ENCODE measurements at regions not wholly inside any gene's neighbourhood (a gene's known extent, or its start where the extent isn't known, plus 50 kb on each side); places are given as distances from the start of the nearest gene placed in this dataset.

GRCh38 chr1:4974981-4975685 lies 320.7 kb downstream of the AJAP1 start:
- DNase-seq (ENCODE audit: low read depth in 1 of 2, low spot score in 1 of 2), result no peak

- DNase-seq (ENCODE audit: low read depth in 1 of 2, low spot score in 1 of 2), result no peak
Observed at GRCh38 chr1:4973341-4973740, 318.9 kb downstream of the AJAP1 start.

- no peak for DNase-seq (ENCODE audit: low read depth in 1 of 2, low spot score in 1 of 2)
Observed at GRCh38 chr1:4972761-4973320, 318.4 kb downstream of the AJAP1 start.

- no peak for DNase-seq (ENCODE audit: low read depth in 1 of 2, low spot score in 1 of 2)
Observed at GRCh38 chr1:4971666-4972065, 317.3 kb downstream of the AJAP1 start.

GRCh38 chr1:4970532-4970931 lies 316.1 kb downstream of the AJAP1 start:
- no peak for DNase-seq (ENCODE audit: low read depth in 1 of 2, low spot score in 1 of 2)

GRCh38 chr1:4969556-4970129 lies 315.2 kb downstream of the AJAP1 start:
- no peak for DNase-seq (ENCODE audit: low read depth in 1 of 2, low spot score in 1 of 2)

GRCh38 chr1:4965346-4966075 lies 311.1 kb downstream of the AJAP1 start:
- no peak for DNase-seq (ENCODE audit: low read depth in 1 of 2, low spot score in 1 of 2)

GRCh38 chr1:4964634-4965345 lies 310.4 kb downstream of the AJAP1 start:
- DNase-seq (ENCODE audit: low read depth in 1 of 2, low spot score in 1 of 2), result no peak

- DNase-seq (ENCODE audit: low read depth in 1 of 2, low spot score in 1 of 2), result no peak
Observed at GRCh38 chr1:4963251-4963650, 308.8 kb downstream of the AJAP1 start.

GRCh38 chr1:4962836-4963235 lies 308.4 kb downstream of the AJAP1 start:
- no peak for DNase-seq (ENCODE audit: low read depth in 1 of 2, low spot score in 1 of 2)

GRCh38 chr1:4961935-4962645 lies 307.7 kb downstream of the AJAP1 start:
- DNase-seq (ENCODE audit: low read depth in 1 of 2, low spot score in 1 of 2), result no peak

- no peak for DNase-seq (ENCODE audit: low read depth in 1 of 2, low spot score in 1 of 2)
Observed at GRCh38 chr1:4960782-4961475, 306.5 kb downstream of the AJAP1 start.

GRCh38 chr1:4960336-4960735 lies 305.9 kb downstream of the AJAP1 start:
- no peak for DNase-seq (ENCODE audit: low read depth in 1 of 2, low spot score in 1 of 2)

GRCh38 chr1:4959216-4959615 lies 304.8 kb downstream of the AJAP1 start:
- no peak for DNase-seq (ENCODE audit: low read depth in 1 of 2, low spot score in 1 of 2)

- no peak for DNase-seq (ENCODE audit: low read depth in 1 of 2, low spot score in 1 of 2)
Observed at GRCh38 chr1:4957027-4957426, 302.6 kb downstream of the AJAP1 start.

- DNase-seq (ENCODE audit: low read depth in 1 of 2, low spot score in 1 of 2), result no peak
Observed at GRCh38 chr1:4954392-4954791, 300.0 kb downstream of the AJAP1 start.

GRCh38 chr1:4951601-4952000 lies 297.2 kb downstream of the AJAP1 start:
- no peak for DNase-seq (ENCODE audit: low read depth in 1 of 2, low spot score in 1 of 2)

GRCh38 chr1:4946343-4946742 lies 291.9 kb downstream of the AJAP1 start:
- no peak for DNase-seq (ENCODE audit: low read depth in 1 of 2, low spot score in 1 of 2)

GRCh38 chr1:4944911-4945310 lies 290.5 kb downstream of the AJAP1 start:
- no peak for DNase-seq (ENCODE audit: low read depth in 1 of 2, low spot score in 1 of 2)

- no peak for DNase-seq (ENCODE audit: low read depth in 1 of 2, low spot score in 1 of 2)
Observed at GRCh38 chr1:4944072-4944471, 289.7 kb downstream of the AJAP1 start.
